Peyer's patch (tissue), 4 donors: ENCODE measurements at regions not wholly inside any gene's neighbourhood (a gene's known extent, or its start where the extent isn't known, plus 50 kb on each side); places are given as distances from the start of the nearest gene placed in this dataset.

Experiments
- DNase-seq, 3 donors: peaks; one replicate each; pipeline ENCODE4 v3.0.0-alpha.2; 2017 to 2019
- H3K27ac ChIP-seq, 4 donors: fragments of 200-600 bp; sonication (generic); one replicate each; pipeline ENCODE4 v1.5.1; 2016 to 2019
- H3K27me3 ChIP-seq, 2 donors: fragments of 200-600 bp; sonication (generic); one replicate each; pipeline ENCODE4 v1.5.1; 2019
- H3K36me3 ChIP-seq, 3 donors: fragments of 200-600 bp; sonication (generic); one replicate each; pipeline ENCODE4 v1.5.1; 2016 to 2019
- H3K4me1 ChIP-seq, 4 donors: fragments of 200-600 bp; sonication (generic); one replicate each; pipeline ENCODE4 v1.5.1; 2016 to 2019
- H3K4me3 ChIP-seq, 4 donors: fragments of 200-600 bp; sonication (generic); 1 replicate in 3 of 4; 2 replicates in 1 of 4; pipeline ENCODE4 v1.5.1; 2016 to 2019; ENCODE audit warnings: mild to moderate bottlenecking in 1 of 4
- H3K9me3 ChIP-seq, 4 donors: fragments of 200-600 bp; sonication (generic); one replicate each; pipeline ENCODE4 v1.5.1; 2016 to 2019; ENCODE audit warnings: mild to moderate bottlenecking in 1 of 4
- POLR2A ChIP-seq, 2 donors: fragments of 450-650 bp; IDR thresholded peaks; one replicate each; pipeline ENCODE4 v1.5.1; 2017; ENCODE audit warnings: antibody characterized with exemption in 2 of 2, mild to moderate bottlenecking in 2 of 2, moderate library complexity in 2 of 2
- TF ChIP-seq, protein P1 (sequence below), 6 experiments: fragments of 450-650 bp in 4 of 6; fragments of 200-600 bp in 2 of 6; sonication (generic) in 1 of 6; IDR thresholded peaks; one replicate each; pipeline ENCODE4 v1.5.1; 2017 to 2019; ENCODE audit warnings: antibody characterized with exemption in 6 of 6, mild to moderate bottlenecking in 3 of 6, moderate library complexity in 1 of 6

DNA sequence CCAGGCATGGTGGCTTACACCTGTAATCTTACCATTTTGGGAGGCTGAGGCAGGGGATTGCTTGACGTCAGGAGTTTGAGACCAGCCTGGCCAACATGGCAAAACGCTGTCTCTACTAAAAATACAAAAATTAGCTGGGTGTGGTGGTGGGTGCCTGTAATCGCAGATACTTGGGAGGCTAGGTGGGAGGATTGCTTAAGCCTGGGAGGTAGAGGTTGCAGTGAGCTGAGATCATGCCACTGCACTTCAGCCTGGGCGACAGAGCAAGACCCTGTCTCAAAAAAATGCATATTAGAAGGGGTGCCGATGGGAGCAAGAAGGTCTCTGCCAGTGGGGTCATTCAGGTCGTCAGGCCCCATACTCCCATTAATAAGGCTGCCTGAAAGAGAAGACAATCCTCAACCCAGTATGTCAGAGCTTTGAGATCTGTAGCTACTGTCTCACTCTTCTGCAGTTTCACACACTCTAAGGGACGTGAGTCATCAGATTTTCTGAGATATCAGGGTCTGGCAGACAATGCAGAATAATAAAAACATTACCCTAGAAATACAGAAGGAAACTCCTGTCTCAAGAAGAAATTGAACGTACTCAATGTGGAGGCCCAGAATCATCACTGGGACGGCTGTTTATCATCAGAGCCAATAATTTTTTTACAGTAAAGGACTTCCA, 176.7 kb upstream of the FAT1 start:
- Histone ChIP-seq H3K4me3 (no peak overlapping the region), H3K36me3 (no peaks in the 10 kb centered on the region), H3K4me1 (peaks cover 0 to 22% (median 2%) of the 10 kb centered on the region in 4 donors), H3K9me3 (no peaks in the 10 kb centered on the region), H3K27ac (no peak overlapping the region), H3K27me3 (no peaks in the 10 kb centered on the region)
- DNase-seq = no peak
- TF ChIP-seq, protein P1, sequence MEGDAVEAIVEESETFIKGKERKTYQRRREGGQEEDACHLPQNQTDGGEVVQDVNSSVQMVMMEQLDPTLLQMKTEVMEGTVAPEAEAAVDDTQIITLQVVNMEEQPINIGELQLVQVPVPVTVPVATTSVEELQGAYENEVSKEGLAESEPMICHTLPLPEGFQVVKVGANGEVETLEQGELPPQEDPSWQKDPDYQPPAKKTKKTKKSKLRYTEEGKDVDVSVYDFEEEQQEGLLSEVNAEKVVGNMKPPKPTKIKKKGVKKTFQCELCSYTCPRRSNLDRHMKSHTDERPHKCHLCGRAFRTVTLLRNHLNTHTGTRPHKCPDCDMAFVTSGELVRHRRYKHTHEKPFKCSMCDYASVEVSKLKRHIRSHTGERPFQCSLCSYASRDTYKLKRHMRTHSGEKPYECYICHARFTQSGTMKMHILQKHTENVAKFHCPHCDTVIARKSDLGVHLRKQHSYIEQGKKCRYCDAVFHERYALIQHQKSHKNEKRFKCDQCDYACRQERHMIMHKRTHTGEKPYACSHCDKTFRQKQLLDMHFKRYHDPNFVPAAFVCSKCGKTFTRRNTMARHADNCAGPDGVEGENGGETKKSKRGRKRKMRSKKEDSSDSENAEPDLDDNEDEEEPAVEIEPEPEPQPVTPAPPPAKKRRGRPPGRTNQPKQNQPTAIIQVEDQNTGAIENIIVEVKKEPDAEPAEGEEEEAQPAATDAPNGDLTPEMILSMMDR (IDR thresholded peaks at IDR 0.05) = no peak
- no peak for TF ChIP-seq POLR2A (IDR thresholded peaks at IDR 0.05)

DNA sequence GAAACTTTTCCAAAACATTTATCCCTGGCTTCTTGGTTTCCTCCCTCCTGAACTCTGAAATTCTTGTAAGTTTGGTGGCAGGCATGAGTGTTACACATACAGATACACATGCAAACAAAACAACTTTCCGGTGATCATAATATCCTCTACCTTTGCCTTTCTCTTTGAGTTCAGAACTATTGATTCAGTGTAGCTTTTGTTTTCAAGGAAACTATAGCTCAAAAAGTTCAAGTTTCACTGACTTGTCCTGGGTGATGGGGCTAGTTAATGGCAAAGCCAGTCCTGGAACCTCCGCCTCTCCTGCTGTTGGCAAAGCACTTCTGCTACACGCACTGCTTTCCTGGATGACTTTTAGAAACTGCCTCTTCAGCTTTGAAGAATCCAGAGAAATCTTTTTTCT, 177.3 kb upstream of the FAT1 start:
- TF ChIP-seq, protein P1 (IDR thresholded peaks at IDR 0.05) = no peak
- TF ChIP-seq POLR2A (IDR thresholded peaks at IDR 0.05) = no peak
- Histone ChIP-seq H3K36me3 (no peaks in the 10 kb centered on the region), H3K4me1 (peaks cover 0 to 22% (median 2%) of the 10 kb centered on the region in 4 donors), H3K27ac (no peak overlapping the region), H3K9me3 (no peaks in the 10 kb centered on the region), H3K27me3 (no peaks in the 10 kb centered on the region), H3K4me3 (no peak overlapping the region)
- no peak for DNase-seq

DNA sequence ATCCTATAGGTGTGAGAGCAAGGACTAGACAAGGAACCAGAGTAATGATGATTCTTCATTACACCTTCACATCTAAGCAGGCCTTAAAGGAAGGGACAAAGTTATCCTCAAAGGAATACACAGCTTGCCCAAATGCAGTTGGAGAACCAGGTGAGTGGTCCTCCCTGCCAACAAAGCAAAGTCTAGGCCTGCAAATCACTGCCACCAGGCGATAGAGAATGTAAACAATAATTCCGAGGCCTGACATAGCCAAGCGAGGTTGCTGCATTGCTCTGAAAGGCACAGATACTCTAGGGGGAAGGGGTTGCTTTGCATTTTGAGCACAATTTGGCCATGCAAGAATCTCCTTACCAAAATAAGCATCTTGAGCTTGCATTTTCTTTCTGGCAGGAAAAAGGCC, 178.2 kb upstream of the FAT1 start:
- no peak for DNase-seq
- peak overlapping the region in 1 of 4 donors; percentile 13 for H3K27ac ChIP-seq

DNA sequence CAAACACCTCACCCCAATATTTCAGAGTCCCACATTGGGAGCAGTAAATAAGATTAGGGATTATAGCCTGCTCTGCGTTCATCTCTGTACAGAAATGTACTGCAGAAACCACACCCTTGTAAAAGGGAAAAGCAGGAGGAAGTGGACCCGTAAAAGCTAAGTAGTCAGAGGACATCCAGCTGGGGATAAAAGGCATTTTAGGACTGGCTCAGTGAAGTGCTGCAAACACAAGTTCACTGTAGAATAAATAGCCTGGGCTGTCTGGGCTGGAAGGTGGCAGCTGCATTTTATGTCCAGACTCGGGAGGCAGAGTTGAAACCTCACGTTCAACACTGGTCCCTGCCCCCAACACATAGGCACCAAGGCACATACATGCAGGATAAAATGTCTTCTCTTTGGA, 178.7 kb upstream of the FAT1 start:
- Histone ChIP-seq H3K27ac (peak overlapping the region in 1 of 4 donors; percentile 13), H3K4me1 (peaks cover 0 to 22% (median 2%) of the 10 kb centered on the region in 4 donors), H3K4me3 (no peak overlapping the region), H3K36me3 (no peaks in the 10 kb centered on the region), H3K27me3 (no peaks in the 10 kb centered on the region), H3K9me3 (no peaks in the 10 kb centered on the region)
- no peak for DNase-seq
- no peak for TF ChIP-seq POLR2A (IDR thresholded peaks at IDR 0.05)
- TF ChIP-seq, protein P1 (IDR thresholded peaks at IDR 0.05) = no peak

More for the DNA sequence above, 178.2 kb upstream of the FAT1 start:
- Histone ChIP-seq H3K4me3 (no peak overlapping the region), H3K36me3 (no peaks in the 10 kb centered on the region), H3K27me3 (no peaks in the 10 kb centered on the region), H3K9me3 (no peaks in the 10 kb centered on the region), H3K4me1 (peaks cover 0 to 22% (median 2%) of the 10 kb centered on the region in 4 donors)
- TF ChIP-seq POLR2A (IDR thresholded peaks at IDR 0.05) = no peak
- TF ChIP-seq, protein P1 (IDR thresholded peaks at IDR 0.05) = no peak

GRCh38 chr4:186904101-186904500, 180.4 kb upstream of the FAT1 start:
- TF ChIP-seq, protein P1 (IDR thresholded peaks at IDR 0.05) = no peak
- TF ChIP-seq POLR2A (IDR thresholded peaks at IDR 0.05) = no peak
- H3K4me3 ChIP-seq = no peak overlapping the region
- no peaks in the 10 kb centered on the region for H3K9me3 ChIP-seq
- H3K36me3 ChIP-seq = no peaks in the 10 kb centered on the region
- no peak for DNase-seq
- H3K4me1 ChIP-seq = peaks cover 0 to 22% (median 2%) of the 10 kb centered on the region in 4 donors
- H3K27me3 ChIP-seq = no peaks in the 10 kb centered on the region
- H3K27ac ChIP-seq = no peak overlapping the region
